GM03348 (cell line): ENCODE measurements at regions not wholly inside any gene's neighbourhood (a gene's known extent, or its start where the extent isn't known, plus 50 kb on each side); places are given as distances from the start of the nearest gene placed in this dataset.

ENCODE experiments used
- DNase-seq: peaks from one replicate; pipeline ENCODE4 v3.0.0; 2012; ENCODE audit warnings: low spot score

GRCh38 chr12:74985986-74986319 lies 223.7 kb downstream of the KCNC2 start:
- no peak for DNase-seq

- DNase-seq: no peak
These were observed 221.5 kb downstream of the KCNC2 start for GRCh38 chr12:74988156-74988555.
